Left ventricle myocardium inferior (tissue), 1 donor: ENCODE measurements at regions not wholly inside any gene's neighbourhood (a gene's known extent, or its start where the extent isn't known, plus 50 kb on each side); places are given as distances from the start of the nearest gene placed in this dataset.

ENCODE experiments used
- DNase-seq: peaks from one replicate; pipeline ENCODE4 v3.0.0-alpha.2; 2020
- H3K27ac ChIP-seq: fragments of 200-600 bp; replicated peaks from 2 replicates; pipeline ENCODE4 v1.8.0; 2021
- H3K27me3 ChIP-seq: fragments of 200-600 bp; 2 replicates; pipeline ENCODE4 v1.8.0; 2021; ENCODE audit warnings: low read depth
- H3K36me3 ChIP-seq: fragments of 200-600 bp; 2 replicates; pipeline ENCODE4 v1.8.0; 2021
- H3K4me1 ChIP-seq: fragments of 200-600 bp; 2 replicates; pipeline ENCODE4 v1.8.0; 2021
- H3K4me3 ChIP-seq: fragments of 200-600 bp; 2 replicates; pipeline ENCODE4 v1.8.0; 2021; ENCODE audit warnings: mild to moderate bottlenecking, moderate library complexity
- H3K9me3 ChIP-seq: fragments of 200-600 bp; replicated peaks from 2 replicates; pipeline ENCODE4 v1.8.0; 2021
- CTCF ChIP-seq: fragments of 200-600 bp; IDR thresholded peaks from 2 replicates; pipeline ENCODE4 v1.8.0; 2021; ENCODE audit warnings: antibody characterized with exemption, mild to moderate bottlenecking, borderline replicate concordance
- intact Hi-C: fragments of 100-400 bp; cut with micrococcal nuclease; formaldehyde crosslinking; loops from one replicate; pipeline ENCODE4 v1.11.0; 2022
- donor health status: DM: no; HTN: yes; CAD: no; lungs with severe emphysema.

- intact Hi-C loops = no loop called here
- Histone ChIP-seq H3K36me3 (no peaks in the 10 kb centered on the region), H3K4me3 (no peak overlapping the region), H3K4me1 (no peaks in the 10 kb centered on the region), H3K27me3 (no peaks in the 10 kb centered on the region), H3K27ac (no peak overlapping the region), H3K9me3 (no peaks in the 10 kb centered on the region)
- no peak for DNase-seq
- TF ChIP-seq CTCF = no peak
Measured at GRCh38 chr13:80211566-80211965, 129.4 kb downstream of the SPRY2 start.

- Histone ChIP-seq H3K9me3 (peaks cover 8% of the 10 kb centered on the region), H3K4me3 (no peak overlapping the region), H3K27me3 (no peaks in the 10 kb centered on the region), H3K4me1 (no peaks in the 10 kb centered on the region), H3K27ac (no peak overlapping the region), H3K36me3 (no peaks in the 10 kb centered on the region)
- DNase-seq = no peak
- intact Hi-C loops = no loop called here
- TF ChIP-seq CTCF = no peak
Measured at GRCh38 chr13:80204642-80205041, 136.3 kb downstream of the SPRY2 start.

GRCh38 chr13:80203496-80203895 lies 137.4 kb downstream of the SPRY2 start:
- H3K27me3 ChIP-seq = no peaks in the 10 kb centered on the region
- peaks cover 8% of the 10 kb centered on the region for H3K9me3 ChIP-seq
- no peak for DNase-seq
- no peak overlapping the region for H3K27ac ChIP-seq
- no peak overlapping the region for H3K4me3 ChIP-seq
- TF ChIP-seq CTCF = no peak
- no peaks in the 10 kb centered on the region for H3K4me1 ChIP-seq
- intact Hi-C loops = no loop called here
- H3K36me3 ChIP-seq = no peaks in the 10 kb centered on the region

- intact Hi-C loops = no loop called here
- Histone ChIP-seq H3K4me3 (no peak overlapping the region), H3K36me3 (no peaks in the 10 kb centered on the region), H3K27ac (no peak overlapping the region), H3K27me3 (no peaks in the 10 kb centered on the region), H3K4me1 (no peaks in the 10 kb centered on the region), H3K9me3 (peaks cover 8% of the 10 kb centered on the region)
- DNase-seq = no peak
- TF ChIP-seq CTCF = no peak
Measured at GRCh38 chr13:80201694-80202468, 139.0 kb downstream of the SPRY2 start.

- H3K27ac ChIP-seq = no peak overlapping the region
- peaks cover 8% of the 10 kb centered on the region for H3K9me3 ChIP-seq
- no peaks in the 10 kb centered on the region for H3K36me3 ChIP-seq
- H3K4me3 ChIP-seq = no peak overlapping the region
- no peak for DNase-seq
- no peaks in the 10 kb centered on the region for H3K27me3 ChIP-seq
- no peak for TF ChIP-seq CTCF
- intact Hi-C loops = no loop called here
- no peaks in the 10 kb centered on the region for H3K4me1 ChIP-seq
Measured at GRCh38 chr13:80199585-80200292, 141.2 kb downstream of the SPRY2 start.
